Erythroblast (primary cell): ENCODE measurements at regions not wholly inside any gene's neighbourhood (a gene's known extent, or its start where the extent isn't known, plus 50 kb on each side); places are given as distances from the start of the nearest gene placed in this dataset.

Experiments
- GATA1 ChIP-seq: IDR thresholded peaks from 2 replicates; pipeline ENCODE4 v1.6.1; 2011; ENCODE audit warnings: low read depth, mild to moderate bottlenecking, control low read depth, low read length, moderate library complexity
- POLR2A ChIP-seq: IDR thresholded peaks from 2 replicates; pipeline ENCODE4 v1.6.1; 2011; ENCODE audit warnings: mild to moderate bottlenecking, low read length

- TF ChIP-seq POLR2A: no peak
- no peak for TF ChIP-seq GATA1
These were observed 157.0 kb downstream of the LYPLAL1 start for GRCh38 chr1:219330669-219331068.
